ENCODE measurements at regions not wholly inside any gene's neighbourhood (a gene's known extent, or its start where the extent isn't known, plus 50 kb on each side); places are given as distances from the start of the nearest gene placed in this dataset.

GRCh38 chr10:78386509-78386908, 352.8 kb downstream of the RPS24 start:
- H3K4me3 ChIP-seq (ENCODE audit: low read depth, low read length): no peak overlapping the region
- H3K27me3 ChIP-seq: no peaks in the 10 kb centered on the region
- no peak for DNase-seq
- no peaks in the 10 kb centered on the region for H3K36me3 ChIP-seq
- TF ChIP-seq CTCF (IDR thresholded peaks at IDR 0.05; ENCODE audit: low read depth, low read length): no peak
- H3K4me1 ChIP-seq: no peaks in the 10 kb centered on the region
- no peaks in the 10 kb centered on the region for H3K9me3 ChIP-seq

GRCh38 chr10:78388331-78389050, 354.8 kb downstream of the RPS24 start:
- Histone ChIP-seq H3K9me3 (no peaks in the 10 kb centered on the region), H3K4me1 (no peaks in the 10 kb centered on the region), H3K36me3 (no peaks in the 10 kb centered on the region), H3K4me3 (ENCODE audit: low read depth, low read length) (no peak overlapping the region), H3K27me3 (no peaks in the 10 kb centered on the region)
- no peak for TF ChIP-seq CTCF (IDR thresholded peaks at IDR 0.05; ENCODE audit: low read depth, low read length)
- no peak for DNase-seq

GRCh38 chr10:78389419-78389818, 355.8 kb downstream of the RPS24 start:
- TF ChIP-seq CTCF (IDR thresholded peaks at IDR 0.05; ENCODE audit: low read depth, low read length): no peak
- no peak for DNase-seq
- H3K27me3 ChIP-seq: no peaks in the 10 kb centered on the region
- H3K4me3 ChIP-seq (ENCODE audit: low read depth, low read length): no peak overlapping the region
- H3K36me3 ChIP-seq: no peaks in the 10 kb centered on the region
- H3K4me1 ChIP-seq: no peaks in the 10 kb centered on the region
- no peaks in the 10 kb centered on the region for H3K9me3 ChIP-seq

GRCh38 chr10:78390051-78390450, 356.4 kb downstream of the RPS24 start:
- Histone ChIP-seq H3K27me3 (no peaks in the 10 kb centered on the region), H3K9me3 (no peaks in the 10 kb centered on the region), H3K4me1 (no peaks in the 10 kb centered on the region), H3K36me3 (no peaks in the 10 kb centered on the region), H3K4me3 (ENCODE audit: low read depth, low read length) (no peak overlapping the region)
- DNase-seq: no peak
- TF ChIP-seq CTCF (IDR thresholded peaks at IDR 0.05; ENCODE audit: low read depth, low read length): no peak

- H3K4me1 ChIP-seq: no peaks in the 10 kb centered on the region
- TF ChIP-seq CTCF (IDR thresholded peaks at IDR 0.05; ENCODE audit: low read depth, low read length): no peak
- H3K27me3 ChIP-seq: no peaks in the 10 kb centered on the region
- no peaks in the 10 kb centered on the region for H3K9me3 ChIP-seq
- no peak for DNase-seq
- H3K36me3 ChIP-seq: no peaks in the 10 kb centered on the region
- H3K4me3 ChIP-seq (ENCODE audit: low read depth, low read length): no peak overlapping the region
Measured at GRCh38 chr10:78390817-78391216, 357.2 kb downstream of the RPS24 start.

GRCh38 chr10:78391585-78391984, 357.9 kb downstream of the RPS24 start:
- DNase-seq: no peak
- Histone ChIP-seq H3K4me1 (no peaks in the 10 kb centered on the region), H3K9me3 (no peaks in the 10 kb centered on the region), H3K36me3 (no peaks in the 10 kb centered on the region), H3K4me3 (ENCODE audit: low read depth, low read length) (no peak overlapping the region), H3K27me3 (no peaks in the 10 kb centered on the region)
- no peak for TF ChIP-seq CTCF (IDR thresholded peaks at IDR 0.05; ENCODE audit: low read depth, low read length)
